Mesenchymal stem cell (in vitro differentiated cells and primary cell): ENCODE measurements at regions not wholly inside any gene's neighbourhood (a gene's known extent, or its start where the extent isn't known, plus 50 kb on each side); places are given as distances from the start of the nearest gene placed in this dataset.

ENCODE experiments used
- DNase-seq: peaks from one replicate; pipeline ENCODE4 v3.0.0-alpha.2; 2013
- H2AFZ ChIP-seq: one replicate; pipeline ENCODE4 v1.6.1; 2013; ENCODE audit warnings: low read depth, mild to moderate bottlenecking, control low read depth, inconsistent platforms, low read length, moderate library complexity
- H2AK5ac ChIP-seq: 2 replicates; pipeline ENCODE4 v1.6.1; 2013; ENCODE audit warnings: low read length, moderate library complexity, mild to moderate bottlenecking, inconsistent platforms; ENCODE audit not compliant: severe bottlenecking
- H2BK120ac ChIP-seq: one replicate; pipeline ENCODE4 v1.6.1; 2013; ENCODE audit warnings: low read depth, mild to moderate bottlenecking, inconsistent platforms, low read length, moderate library complexity
- H2BK12ac ChIP-seq, 2 experiments: one replicate each; pipeline ENCODE4 v1.6.1; 2013; ENCODE audit warnings: inconsistent platforms in 2 of 2, low read length in 2 of 2, mild to moderate bottlenecking in 2 of 2, moderate library complexity in 2 of 2, control low read depth in 1 of 2
- H2BK15ac ChIP-seq: one replicate; pipeline ENCODE4 v1.6.1; 2013; ENCODE audit warnings: mild to moderate bottlenecking, low read depth, inconsistent platforms; ENCODE audit not compliant: poor library complexity, severe bottlenecking
- H2BK5ac ChIP-seq: 2 replicates; pipeline ENCODE4 v1.6.1; 2013; ENCODE audit warnings: low read depth, mild to moderate bottlenecking, low read length, control low read depth, inconsistent platforms; ENCODE audit not compliant: poor library complexity, severe bottlenecking
- H3K14ac ChIP-seq, 2 experiments: one replicate each; pipeline ENCODE4 v1.6.1; 2013; ENCODE audit warnings: inconsistent platforms in 2 of 2, low read length in 2 of 2, control low read depth in 1 of 2, mild to moderate bottlenecking in 1 of 2, moderate library complexity in 1 of 2
- H3K18ac ChIP-seq, 2 experiments: one replicate each; pipeline ENCODE4 v1.6.1; 2013; ENCODE audit warnings: inconsistent platforms in 2 of 2, low read length in 2 of 2, control low read depth in 1 of 2, low read depth in 1 of 2, mild to moderate bottlenecking in 1 of 2
- H3K23ac ChIP-seq, 2 experiments: one replicate each; pipeline ENCODE4 v1.6.1; 2013; ENCODE audit warnings: inconsistent platforms in 2 of 2, low read length in 2 of 2, mild to moderate bottlenecking in 2 of 2, moderate library complexity in 2 of 2, control low read depth in 1 of 2
- H3K27ac ChIP-seq: 2 replicates; pipeline ENCODE4 v1.5.1; 2013; ENCODE audit warnings: mild to moderate bottlenecking, moderate library complexity, low read length, control low read depth, inconsistent platforms; ENCODE audit not compliant: poor library complexity, severe bottlenecking
- H3K27me3 ChIP-seq, 2 experiments: 2 replicates each; pipeline versions ENCODE4 v1.6.1 to v1.7.0; 2013; ENCODE audit warnings: low read length in 2 of 2, mild to moderate bottlenecking in 2 of 2, moderate library complexity in 2 of 2, control low read depth in 1 of 2, inconsistent platforms in 1 of 2; ENCODE audit not compliant: control insufficient read depth in 1 of 2, insufficient read depth in 1 of 2
- H3K36me3 ChIP-seq, 2 experiments: 2 replicates each; pipeline versions ENCODE4 v1.6.1 to v1.7.0; 2013; ENCODE audit warnings: low read length in 2 of 2, control low read depth in 1 of 2, inconsistent platforms in 1 of 2, low read depth in 1 of 2, mild to moderate bottlenecking in 1 of 2; ENCODE audit not compliant: insufficient read depth in 2 of 2, control insufficient read depth in 1 of 2
- H3K4ac ChIP-seq, 2 experiments: one replicate each; pipeline ENCODE4 v1.6.1; 2013; ENCODE audit warnings: inconsistent platforms in 2 of 2, low read length in 2 of 2, mild to moderate bottlenecking in 2 of 2, moderate library complexity in 2 of 2, control low read depth in 1 of 2, low read depth in 1 of 2
- H3K4me1 ChIP-seq: 2 replicates; pipeline ENCODE4 v1.6.1; 2013; ENCODE audit warnings: low read depth, low read length, control low read depth; ENCODE audit not compliant: control insufficient read depth, insufficient read depth
- H3K4me2 ChIP-seq: 2 replicates; pipeline ENCODE4 v1.6.1; 2013; ENCODE audit warnings: low read length, mild to moderate bottlenecking, inconsistent platforms; ENCODE audit not compliant: poor library complexity, severe bottlenecking
- H3K4me3 ChIP-seq, 2 experiments: 2 replicates each; pipeline versions ENCODE4 v1.5.1 to v1.7.0; 2013; ENCODE audit warnings: low read length in 2 of 2, mild to moderate bottlenecking in 2 of 2, control low read depth in 1 of 2, low read depth in 1 of 2; ENCODE audit not compliant: insufficient read depth in 1 of 2
- H3K79me1 ChIP-seq: replicated peaks from 2 replicates; pipeline ENCODE4 v1.6.1; 2013; ENCODE audit warnings: mild to moderate bottlenecking, control low read depth, low read length, inconsistent platforms; ENCODE audit not compliant: poor library complexity, severe bottlenecking
- H3K9ac ChIP-seq: 2 replicates; pipeline ENCODE4 v1.7.0; 2013; ENCODE audit warnings: mild to moderate bottlenecking, low read length, moderate library complexity
- H3K9me3 ChIP-seq: 2 replicates; pipeline ENCODE4 v1.7.0; 2013; ENCODE audit warnings: mild to moderate bottlenecking, low read length; ENCODE audit not compliant: control insufficient read depth
- H4K8ac ChIP-seq: one replicate; pipeline ENCODE4 v1.6.1; 2013; ENCODE audit warnings: inconsistent platforms, mild to moderate bottlenecking, low read length, moderate library complexity
- H4K91ac ChIP-seq: one replicate; pipeline ENCODE4 v1.6.1; 2013; ENCODE audit warnings: mild to moderate bottlenecking, low read length, inconsistent platforms
- WGBS: methylation state at CpG from one replicate; pipeline ENCODE4 v1.1.7; 2013; ENCODE audit warnings: mixed read lengths; 5-methylcytosine and 5-hydroxymethylcytosine counted together

GRCh38 chr4:13953083-13953482 lies 325.6 kb upstream of the BOD1L1 start:
- Histone ChIP-seq H3K9me3 (no peaks in the 10 kb centered on the region), H2AK5ac (peak overlapping the region; percentile 11), H3K14ac (no peak overlapping the region), H3K79me1 (no peaks in the 10 kb centered on the region), H2BK15ac (no peak overlapping the region), H4K8ac (no peak overlapping the region), H3K4ac (no peak overlapping the region), H2BK120ac (no peak overlapping the region), H3K4me2 (no peak overlapping the region), H3K9ac (no peak overlapping the region), H3K4me3 (no peak overlapping the region), H2BK5ac (no peak overlapping the region), H3K4me1 (peaks cover 8% of the 10 kb centered on the region), H3K27me3 (no peaks in the 10 kb centered on the region), H3K36me3 (no peaks in the 10 kb centered on the region), H3K23ac (no peak overlapping the region), H3K18ac (no peak overlapping the region), H3K27ac (peak overlapping the region; percentile 28), H2AFZ (no peak overlapping the region), H4K91ac (no peak overlapping the region), H2BK12ac (no peak overlapping the region)
- no peak for DNase-seq
- 91% methylated on average over 6 of the region's 6 CpGs for WGBS

GRCh38 chr4:13955551-13955950 lies 328.0 kb upstream of the BOD1L1 start:
- H3K4me3 ChIP-seq, result no peak overlapping the region
- H3K9ac ChIP-seq, result no peak overlapping the region
- H3K14ac ChIP-seq, result no peak overlapping the region
- H2BK12ac ChIP-seq, result peak overlapping the region; percentile 12 to 88
- H4K8ac ChIP-seq, result no peak overlapping the region
- H2BK120ac ChIP-seq, result no peak overlapping the region
- peaks cover 8% of the 10 kb centered on the region for H3K4me1 ChIP-seq
- no peak for DNase-seq
- no peak overlapping the region for H2BK5ac ChIP-seq
- H3K9me3 ChIP-seq, result no peaks in the 10 kb centered on the region
- H3K4ac ChIP-seq, result no peak overlapping the region
- H3K36me3 ChIP-seq, result no peaks in the 10 kb centered on the region
- WGBS, result 92% methylated on average over 4 of the region's 7 CpGs
- no peak overlapping the region for H3K23ac ChIP-seq
- H3K27me3 ChIP-seq, result no peaks in the 10 kb centered on the region
- no peak overlapping the region for H3K4me2 ChIP-seq
- peak overlapping the region; percentile 86 for H2BK15ac ChIP-seq
- peak overlapping the region; percentile 12 for H4K91ac ChIP-seq
- no peak overlapping the region for H3K18ac ChIP-seq
- no peak overlapping the region for H2AFZ ChIP-seq
- no peaks in the 10 kb centered on the region for H3K79me1 ChIP-seq
- no peak overlapping the region for H2AK5ac ChIP-seq
- no peak overlapping the region for H3K27ac ChIP-seq

- Histone ChIP-seq H2AK5ac (no peak overlapping the region), H3K18ac (peak overlapping the region in 1 of 2 experiments; percentile 58), H2BK12ac (peak overlapping the region in 1 of 2 experiments; percentile 64), H3K9ac (no peak overlapping the region), H3K14ac (no peak overlapping the region), H2BK5ac (no peak overlapping the region), H3K9me3 (no peaks in the 10 kb centered on the region), H2BK120ac (no peak overlapping the region), H3K4me1 (peaks cover 8% of the 10 kb centered on the region), H2BK15ac (no peak overlapping the region), H3K79me1 (no peaks in the 10 kb centered on the region), H2AFZ (no peak overlapping the region), H3K27me3 (no peaks in the 10 kb centered on the region), H4K8ac (no peak overlapping the region), H3K27ac (no peak overlapping the region), H3K23ac (no peak overlapping the region), H3K4me3 (no peak overlapping the region), H4K91ac (no peak overlapping the region), H3K4me2 (no peak overlapping the region), H3K4ac (no peak overlapping the region), H3K36me3 (no peaks in the 10 kb centered on the region)
- WGBS, result 91% methylated on average over 2 of the region's 2 CpGs
- no peak for DNase-seq
Measured at GRCh38 chr4:13956947-13957346, 329.4 kb upstream of the BOD1L1 start.

GRCh38 chr4:13957871-13958270 lies 330.3 kb upstream of the BOD1L1 start:
- H3K4ac ChIP-seq, result no peak overlapping the region
- no peaks in the 10 kb centered on the region for H3K36me3 ChIP-seq
- H4K91ac ChIP-seq, result no peak overlapping the region
- H2BK12ac ChIP-seq, result peak overlapping the region in 1 of 2 experiments; percentile 13
- H3K27ac ChIP-seq, result no peak overlapping the region
- no peak overlapping the region for H3K23ac ChIP-seq
- DNase-seq, result no peak
- H3K9me3 ChIP-seq, result no peaks in the 10 kb centered on the region
- peak overlapping the region in 1 of 2 experiments; percentile 68 for H3K18ac ChIP-seq
- H3K27me3 ChIP-seq, result no peaks in the 10 kb centered on the region
- H2BK15ac ChIP-seq, result no peak overlapping the region
- no peak overlapping the region for H3K4me2 ChIP-seq
- H3K4me1 ChIP-seq, result peaks cover 4% of the 10 kb centered on the region
- H4K8ac ChIP-seq, result no peak overlapping the region
- no peak overlapping the region for H3K9ac ChIP-seq
- no peak overlapping the region for H2BK5ac ChIP-seq
- no peak overlapping the region for H2BK120ac ChIP-seq
- H2AFZ ChIP-seq, result no peak overlapping the region
- no peak overlapping the region for H3K4me3 ChIP-seq
- no peak overlapping the region for H3K14ac ChIP-seq
- H2AK5ac ChIP-seq, result no peak overlapping the region
- H3K79me1 ChIP-seq, result no peaks in the 10 kb centered on the region
- 97% methylated on average over 3 of the region's 5 CpGs for WGBS
